ENCODE measurements at regions not wholly inside any gene's neighbourhood (a gene's known extent, or its start where the extent isn't known, plus 50 kb on each side); places are given as distances from the start of the nearest gene placed in this dataset.
A peak's percentile ranks its signal among the peaks of the same experiment; 100 is the strongest.

GRCh38 chr11:17157761-17158160, 50.0 kb downstream of the PIK3C2A start:
- DNase-seq, result no peak

- DNase-seq, result no peak
Observed at GRCh38 chr11:17156283-17156682, 51.5 kb downstream of the PIK3C2A start.

DNA sequence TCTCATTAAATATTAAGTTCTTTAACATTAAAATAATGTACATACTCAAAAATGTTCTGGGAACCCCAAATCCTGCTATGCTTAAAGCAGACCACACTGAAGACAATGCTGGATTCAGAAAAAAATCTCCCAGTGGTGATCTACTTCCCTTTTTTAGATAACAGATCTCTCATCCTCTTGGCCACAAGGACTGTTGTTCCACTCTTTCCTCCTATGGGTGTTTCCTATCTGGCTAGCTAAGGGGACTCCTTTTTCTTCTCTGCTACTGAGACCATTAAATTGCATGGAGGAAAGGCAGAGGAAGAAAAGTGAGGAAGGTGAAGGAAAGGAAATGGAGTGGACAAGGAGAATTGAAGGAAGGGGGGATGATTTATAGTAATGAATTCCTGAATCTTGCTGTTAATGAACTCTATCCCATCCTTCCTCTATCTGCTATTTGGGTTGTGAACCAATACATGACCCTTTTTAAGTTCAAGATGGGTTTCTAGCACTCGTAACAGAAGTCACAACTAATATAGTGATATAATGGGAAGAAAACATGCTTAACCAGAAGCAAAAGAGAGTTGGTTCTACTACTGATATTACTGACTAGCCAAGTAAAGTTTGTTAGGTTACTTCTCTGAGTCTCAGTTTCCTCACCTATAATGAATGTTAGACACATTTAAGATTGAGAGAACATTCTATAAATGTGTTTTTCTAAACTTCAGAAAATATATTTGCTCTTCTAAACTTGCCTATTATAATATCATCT, 53.2 kb downstream of the PIK3C2A start:
- no peak for DNase-seq

GRCh38 chr11:17153757-17154156, 54.0 kb downstream of the PIK3C2A start:
- DNase-seq, result no peak

GRCh38 chr11:17152306-17152705, 55.5 kb downstream of the PIK3C2A start:
- no peak for DNase-seq

DNA sequence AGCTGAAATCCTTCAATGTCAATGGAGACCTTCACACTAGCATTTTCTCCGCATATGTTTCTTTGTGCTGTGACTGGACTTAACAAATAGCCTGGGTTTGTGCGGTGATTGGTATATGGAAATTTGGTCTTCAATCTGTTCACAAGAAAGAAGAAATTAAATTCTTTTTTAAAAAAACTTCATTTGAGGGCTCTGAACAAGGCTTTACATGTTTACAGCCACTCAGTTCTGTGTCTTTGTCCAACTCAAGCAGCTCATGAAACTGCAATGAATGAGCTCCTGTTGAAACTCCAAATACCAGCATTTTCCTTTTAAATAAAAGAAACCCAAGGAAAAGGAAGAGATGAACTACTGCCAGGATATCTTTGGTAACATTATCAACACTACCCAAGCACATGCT, 57.3 kb downstream of the PIK3C2A start:
- DNase-seq, result no peak

DNA sequence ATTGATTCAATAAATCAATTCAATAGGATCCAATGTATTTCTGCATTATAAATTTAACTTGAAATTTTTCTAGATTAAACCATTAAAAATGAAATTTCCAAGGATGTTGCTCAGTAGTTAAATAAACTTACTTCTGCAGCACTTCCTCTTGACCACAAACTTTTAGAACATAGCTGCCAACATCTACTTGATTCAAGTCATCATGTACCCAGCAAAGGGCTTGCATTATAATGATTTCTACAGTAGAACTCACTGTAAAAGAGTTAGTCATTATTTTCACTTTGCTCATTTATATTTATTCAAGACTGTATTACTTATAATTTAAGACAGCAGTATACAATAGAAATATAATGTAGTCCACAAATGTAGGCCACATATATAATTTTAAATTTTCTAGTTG, 59.2 kb downstream of the PIK3C2A start:
- peak in 1 of 5 experiments; percentile 32 for DNase-seq

DNA sequence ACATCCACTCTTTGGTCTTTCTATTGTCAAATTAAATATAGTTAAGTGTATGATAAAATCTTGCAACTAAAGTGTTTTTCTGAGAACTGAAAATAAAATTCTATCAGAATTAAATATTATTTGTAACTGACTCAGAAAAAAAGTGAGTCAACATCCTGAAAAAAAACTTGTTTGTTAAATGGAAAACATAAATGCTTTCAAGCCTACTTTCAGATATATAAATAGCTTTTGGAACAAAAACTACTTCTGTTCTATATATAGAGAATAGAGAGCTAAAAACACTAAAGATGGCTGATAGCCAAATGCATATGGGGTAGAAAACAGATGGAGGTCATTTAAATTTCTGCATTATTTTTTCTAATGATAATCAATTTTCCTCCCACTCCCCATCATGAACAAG, 61.8 kb downstream of the PIK3C2A start:
- DNase-seq, result no peak

- DNase-seq, result no peak
Observed at GRCh38 chr11:17142450-17142849, 65.0 kb upstream of the RPS13 start.

- no peak for DNase-seq
Observed at GRCh38 chr11:17141156-17141555, 63.7 kb upstream of the RPS13 start.

DNA sequence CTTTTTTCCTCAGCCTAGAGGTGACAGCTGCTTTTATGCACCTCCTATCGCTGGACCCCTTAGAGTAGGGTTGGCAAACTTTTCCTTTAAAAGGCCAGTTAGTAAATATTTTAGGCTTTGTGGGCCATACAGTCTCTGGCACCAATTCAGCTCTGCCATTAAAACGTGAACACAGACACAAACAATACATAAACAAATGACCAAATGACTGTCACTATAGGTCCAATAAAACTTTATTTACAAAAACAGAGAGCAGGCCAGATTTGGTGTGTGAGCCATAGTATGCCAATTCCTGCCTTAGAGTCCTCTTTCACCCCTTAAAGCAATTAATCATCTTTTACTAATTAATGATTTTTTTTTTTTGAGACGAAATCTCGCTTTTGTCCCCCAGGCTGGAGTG, 61.1 kb upstream of the RPS13 start:
- no peak for DNase-seq

DNA sequence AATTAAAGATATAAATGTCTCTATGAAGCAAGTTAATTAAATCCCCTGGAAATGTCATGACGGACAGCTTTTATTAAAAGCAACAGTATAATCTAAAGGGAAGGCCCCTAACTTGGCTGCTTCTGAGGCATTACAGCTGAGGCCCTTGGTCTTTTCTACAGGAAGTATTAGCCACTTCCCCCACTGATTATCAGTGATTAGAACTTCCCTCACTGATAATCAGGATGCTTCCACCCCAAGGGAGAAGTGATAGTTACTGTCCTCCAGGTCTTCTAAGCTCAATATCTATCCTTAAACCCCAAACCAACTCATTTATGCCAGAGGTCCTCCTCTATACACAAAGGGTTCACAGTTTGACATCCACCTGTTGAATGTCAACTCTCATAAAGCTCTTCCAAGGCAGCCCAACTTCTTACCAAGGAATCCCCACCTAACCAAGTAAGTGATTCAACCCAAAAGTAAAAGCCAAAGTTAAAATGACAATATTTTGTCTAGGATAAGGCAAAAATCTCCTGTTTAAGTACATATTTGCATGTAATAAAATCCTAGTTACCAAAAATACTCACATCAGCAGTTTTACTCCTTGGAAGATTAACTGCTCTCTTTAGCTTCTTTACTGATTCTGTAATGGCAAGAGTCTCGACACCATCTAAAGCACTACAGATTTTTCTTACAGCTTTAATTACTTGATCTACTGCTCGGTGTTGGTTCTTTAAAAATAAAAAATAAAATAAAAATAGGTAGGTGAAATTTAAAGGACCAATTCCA, 58.6 kb upstream of the RPS13 start:
- no peak for DNase-seq

- no peak for DNase-seq
Observed at GRCh38 chr11:17132654-17133053, 55.2 kb upstream of the RPS13 start.

- DNase-seq, result no peak
Observed at GRCh38 chr11:17129003-17129402, 51.5 kb upstream of the RPS13 start.
